NOMO-1 (cell line): ENCODE measurements at regions not wholly inside any gene's neighbourhood (a gene's known extent, or its start where the extent isn't known, plus 50 kb on each side); places are given as distances from the start of the nearest gene placed in this dataset.

Source experiments
- DNase-seq, 2 experiments: peaks; one replicate each; lab custom pipeline; 2025; ENCODE audit not compliant: unreplicated experiment in 2 of 2; lab: John Stamatoyannopoulos, UW

- DNase-seq: no peak
Measured at GRCh38 chr5:28780083-28780692, 1741.8 kb upstream of the CDH9 start.

GRCh38 chr5:28779161-28779754 lies 1740.9 kb upstream of the CDH9 start:
- no peak for DNase-seq

- no peak for DNase-seq
Measured at GRCh38 chr5:28770307-28770706, 1731.9 kb upstream of the CDH9 start.

GRCh38 chr5:28766565-28767158 lies 1728.3 kb upstream of the CDH9 start:
- DNase-seq: peak; percentile 43 to 64

- no peak for DNase-seq
Measured at GRCh38 chr5:28751396-28751795, 1713.0 kb upstream of the CDH9 start.

- no peak for DNase-seq
Measured at GRCh38 chr5:28750251-28750650, 1711.9 kb upstream of the CDH9 start.

GRCh38 chr5:28748446-28748845 lies 1710.1 kb upstream of the CDH9 start:
- no peak for DNase-seq

GRCh38 chr5:28743716-28744110 lies 1705.3 kb upstream of the CDH9 start:
- DNase-seq: no peak

GRCh38 chr5:28743025-28743715 lies 1704.8 kb upstream of the CDH9 start:
- DNase-seq: no peak

GRCh38 chr5:28737682-28738081 lies 1699.3 kb upstream of the CDH9 start:
- DNase-seq: no peak

- no peak for DNase-seq
Measured at GRCh38 chr5:28737222-28737621, 1698.8 kb upstream of the CDH9 start.

GRCh38 chr5:28734396-28734795 lies 1696.0 kb upstream of the CDH9 start:
- DNase-seq: no peak

- DNase-seq: no peak
Measured at GRCh38 chr5:28729067-28729466, 1690.7 kb upstream of the CDH9 start.

GRCh38 chr5:28726815-28727214 lies 1688.4 kb upstream of the CDH9 start:
- no peak for DNase-seq

GRCh38 chr5:28725001-28725400 lies 1686.6 kb upstream of the CDH9 start:
- no peak for DNase-seq

- DNase-seq: no peak
Measured at GRCh38 chr5:28714907-28715698, 1676.7 kb upstream of the CDH9 start.

- no peak for DNase-seq
Measured at GRCh38 chr5:28710360-28710759, 1672.0 kb upstream of the CDH9 start.

GRCh38 chr5:28708472-28708871 lies 1670.1 kb upstream of the CDH9 start:
- no peak for DNase-seq

- no peak for DNase-seq
Measured at GRCh38 chr5:28707706-28708105, 1669.3 kb upstream of the CDH9 start.

GRCh38 chr5:28703651-28704260 lies 1665.4 kb upstream of the CDH9 start:
- no peak for DNase-seq

GRCh38 chr5:28691526-28691925 lies 1653.1 kb upstream of the CDH9 start:
- DNase-seq: no peak
